Testis (tissue), 2 donors: ENCODE measurements at regions not wholly inside any gene's neighbourhood (a gene's known extent, or its start where the extent isn't known, plus 50 kb on each side); places are given as distances from the start of the nearest gene placed in this dataset.

Experiments used
- POLR2A ChIP-seq: fragments of 450-650 bp; IDR thresholded peaks from one replicate; pipeline ENCODE4 v1.6.1; 2017; ENCODE audit warnings: antibody characterized with exemption, mild to moderate bottlenecking, moderate library complexity
- TF ChIP-seq, protein P1 (sequence below), 3 experiments: fragments of 450-650 bp in 2 of 3; fragments of 200-600 bp in 1 of 3; sonication (generic) in 1 of 3; IDR thresholded peaks; one replicate each; pipeline ENCODE4 v1.5.1; 2016 to 2019; ENCODE audit warnings: antibody characterized with exemption in 3 of 3, mild to moderate bottlenecking in 2 of 3, moderate library complexity in 1 of 3

- TF ChIP-seq, protein P1, sequence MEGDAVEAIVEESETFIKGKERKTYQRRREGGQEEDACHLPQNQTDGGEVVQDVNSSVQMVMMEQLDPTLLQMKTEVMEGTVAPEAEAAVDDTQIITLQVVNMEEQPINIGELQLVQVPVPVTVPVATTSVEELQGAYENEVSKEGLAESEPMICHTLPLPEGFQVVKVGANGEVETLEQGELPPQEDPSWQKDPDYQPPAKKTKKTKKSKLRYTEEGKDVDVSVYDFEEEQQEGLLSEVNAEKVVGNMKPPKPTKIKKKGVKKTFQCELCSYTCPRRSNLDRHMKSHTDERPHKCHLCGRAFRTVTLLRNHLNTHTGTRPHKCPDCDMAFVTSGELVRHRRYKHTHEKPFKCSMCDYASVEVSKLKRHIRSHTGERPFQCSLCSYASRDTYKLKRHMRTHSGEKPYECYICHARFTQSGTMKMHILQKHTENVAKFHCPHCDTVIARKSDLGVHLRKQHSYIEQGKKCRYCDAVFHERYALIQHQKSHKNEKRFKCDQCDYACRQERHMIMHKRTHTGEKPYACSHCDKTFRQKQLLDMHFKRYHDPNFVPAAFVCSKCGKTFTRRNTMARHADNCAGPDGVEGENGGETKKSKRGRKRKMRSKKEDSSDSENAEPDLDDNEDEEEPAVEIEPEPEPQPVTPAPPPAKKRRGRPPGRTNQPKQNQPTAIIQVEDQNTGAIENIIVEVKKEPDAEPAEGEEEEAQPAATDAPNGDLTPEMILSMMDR (IDR thresholded peaks at IDR 0.05), result no peak
- no peak for TF ChIP-seq POLR2A
Observed at GRCh38 chr10:84004221-84004620, 135.1 kb upstream of the GHITM start.
